ENCODE measurements at regions not wholly inside any gene's neighbourhood (a gene's known extent, or its start where the extent isn't known, plus 50 kb on each side); places are given as distances from the start of the nearest gene placed in this dataset.

DNA sequence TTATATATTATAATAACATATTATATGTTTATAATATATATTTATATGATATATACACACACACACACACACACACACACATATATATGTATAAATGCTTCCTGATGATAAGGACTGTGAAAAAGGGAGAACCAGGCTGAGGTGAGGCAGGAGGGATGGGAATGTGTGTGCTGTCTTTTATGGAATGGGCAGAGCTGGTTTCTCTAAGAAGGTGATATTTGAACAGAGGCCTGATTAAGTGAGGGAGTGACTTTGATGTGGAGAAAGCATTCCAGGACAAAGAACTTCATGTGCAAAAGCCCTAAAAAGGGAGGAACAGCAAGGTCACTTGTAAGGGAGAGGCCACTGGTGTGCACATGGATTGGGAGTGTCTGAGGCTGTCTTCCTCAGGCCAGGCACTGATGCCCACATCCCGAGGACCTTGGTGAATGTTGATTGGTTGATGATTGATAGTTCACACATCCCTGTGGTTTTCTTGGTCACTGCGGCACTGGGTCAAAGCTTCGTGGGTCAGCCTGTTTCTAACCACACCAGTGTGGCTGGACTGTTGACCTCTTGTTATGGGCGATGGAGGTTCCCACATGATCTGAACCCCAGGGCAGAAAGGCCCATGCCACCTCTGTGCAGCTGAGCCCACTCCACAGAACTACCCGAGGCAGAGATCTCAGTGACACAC lies 196.9 kb downstream of the MYCN start:
- 85 to 87% methylated on average over 5 of the region's 5 CpGs for WGBS, 2 donors
- Histone ChIP-seq H3K4me1 (ENCODE audit: control insufficient read depth in 2 of 2, insufficient read depth in 2 of 2, low read length in 1 of 2) (peaks cover 0 to 3% of the 10 kb centered on the region in 2 donors), H3K9me3 (ENCODE audit: control insufficient read depth in 2 of 2, insufficient read depth in 1 of 2, low read depth in 1 of 2, low read length in 1 of 2) (no peaks in the 10 kb centered on the region), H3K36me3 (ENCODE audit: control insufficient read depth in 2 of 2, insufficient read depth in 2 of 2, low read length in 1 of 2) (no peaks in the 10 kb centered on the region), H3K4me3 (ENCODE audit: low read depth in 1 of 2, low read length in 2 of 2) (no peak overlapping the region), H3K27me3 (ENCODE audit: control insufficient read depth in 1 of 2, insufficient read depth in 2 of 2, low read length in 2 of 2) (no peaks in the 10 kb centered on the region), H3K27ac (ENCODE audit: low read depth in 2 of 2, low read length in 1 of 2) (no peak overlapping the region)

DNA sequence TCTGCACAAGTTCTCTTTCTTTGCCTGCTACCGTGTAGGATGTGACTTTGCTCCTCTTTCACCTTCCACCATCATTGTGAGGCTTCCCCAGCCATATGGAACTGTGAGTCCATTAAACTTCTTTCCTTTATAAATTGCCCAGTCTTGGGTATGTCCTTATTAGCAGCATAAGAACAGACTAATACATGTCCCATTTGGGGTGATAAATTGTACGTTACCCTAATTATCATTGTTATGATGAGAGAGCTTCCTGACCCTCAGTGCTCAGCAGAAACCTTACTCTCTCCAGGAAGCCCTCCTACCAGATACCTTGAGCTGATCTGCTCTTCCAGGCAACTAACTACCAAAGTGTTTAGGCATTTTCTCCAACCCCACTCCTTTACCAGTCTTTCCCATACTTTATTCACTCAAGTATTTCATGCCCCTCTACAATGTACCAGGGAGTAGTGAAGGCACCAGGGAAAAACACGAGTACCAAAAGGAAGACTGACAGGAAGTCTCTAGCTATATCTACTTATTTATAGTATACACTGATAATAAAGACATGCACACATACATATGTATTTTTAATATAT lies 196.2 kb downstream of the MYCN start:
- no peaks in the 10 kb centered on the region for H3K27me3 ChIP-seq (ENCODE audit: control insufficient read depth in 1 of 2, insufficient read depth in 2 of 2, low read length in 2 of 2)
- H3K4me1 ChIP-seq (ENCODE audit: control insufficient read depth in 2 of 2, insufficient read depth in 2 of 2, low read length in 1 of 2) = peaks cover 0 to 3% of the 10 kb centered on the region in 2 donors
- 80 to 86% methylated on average over 3 of the region's 3 CpGs for WGBS, 2 donors
- H3K4me3 ChIP-seq (ENCODE audit: low read depth in 1 of 2, low read length in 2 of 2) = no peak overlapping the region
- no peak overlapping the region for H3K27ac ChIP-seq (ENCODE audit: low read depth in 2 of 2, low read length in 1 of 2)
- no peaks in the 10 kb centered on the region for H3K9me3 ChIP-seq (ENCODE audit: control insufficient read depth in 2 of 2, insufficient read depth in 1 of 2, low read depth in 1 of 2, low read length in 1 of 2)
- no peaks in the 10 kb centered on the region for H3K36me3 ChIP-seq (ENCODE audit: control insufficient read depth in 2 of 2, insufficient read depth in 2 of 2, low read length in 1 of 2)

DNA sequence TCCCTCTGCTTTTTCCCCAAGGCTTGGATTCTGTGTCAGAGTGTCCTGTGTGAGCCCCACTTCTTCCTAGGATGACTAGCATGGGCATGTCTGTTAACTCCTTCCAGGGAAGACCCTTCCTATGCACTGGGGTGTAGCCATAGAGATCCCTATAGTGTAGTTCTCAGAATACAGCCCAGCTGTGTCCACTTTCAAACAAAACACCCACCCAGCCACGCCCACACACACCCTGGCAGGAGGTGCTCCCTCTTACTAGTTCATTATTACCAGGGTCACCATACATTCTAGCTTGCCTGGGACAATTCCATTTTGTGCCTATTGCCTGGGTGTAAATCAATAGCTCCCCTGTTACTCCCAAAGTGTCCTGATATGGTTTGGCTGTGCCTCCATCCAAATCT lies 195.6 kb downstream of the MYCN start:
- H3K27ac ChIP-seq (ENCODE audit: low read depth in 2 of 2, low read length in 1 of 2) = no peak overlapping the region
- H3K9me3 ChIP-seq (ENCODE audit: control insufficient read depth in 2 of 2, insufficient read depth in 1 of 2, low read depth in 1 of 2, low read length in 1 of 2) = no peaks in the 10 kb centered on the region
- H3K4me1 ChIP-seq (ENCODE audit: control insufficient read depth in 2 of 2, insufficient read depth in 2 of 2, low read length in 1 of 2) = peaks cover 0 to 3% of the 10 kb centered on the region in 2 donors
- H3K27me3 ChIP-seq (ENCODE audit: control insufficient read depth in 1 of 2, insufficient read depth in 2 of 2, low read length in 2 of 2) = no peaks in the 10 kb centered on the region
- no peaks in the 10 kb centered on the region for H3K36me3 ChIP-seq (ENCODE audit: control insufficient read depth in 2 of 2, insufficient read depth in 2 of 2, low read length in 1 of 2)
- 67 to 74% methylated on average over 1 of the region's 1 CpG for WGBS, 2 donors
- H3K4me3 ChIP-seq (ENCODE audit: low read depth in 1 of 2, low read length in 2 of 2) = no peak overlapping the region

DNA sequence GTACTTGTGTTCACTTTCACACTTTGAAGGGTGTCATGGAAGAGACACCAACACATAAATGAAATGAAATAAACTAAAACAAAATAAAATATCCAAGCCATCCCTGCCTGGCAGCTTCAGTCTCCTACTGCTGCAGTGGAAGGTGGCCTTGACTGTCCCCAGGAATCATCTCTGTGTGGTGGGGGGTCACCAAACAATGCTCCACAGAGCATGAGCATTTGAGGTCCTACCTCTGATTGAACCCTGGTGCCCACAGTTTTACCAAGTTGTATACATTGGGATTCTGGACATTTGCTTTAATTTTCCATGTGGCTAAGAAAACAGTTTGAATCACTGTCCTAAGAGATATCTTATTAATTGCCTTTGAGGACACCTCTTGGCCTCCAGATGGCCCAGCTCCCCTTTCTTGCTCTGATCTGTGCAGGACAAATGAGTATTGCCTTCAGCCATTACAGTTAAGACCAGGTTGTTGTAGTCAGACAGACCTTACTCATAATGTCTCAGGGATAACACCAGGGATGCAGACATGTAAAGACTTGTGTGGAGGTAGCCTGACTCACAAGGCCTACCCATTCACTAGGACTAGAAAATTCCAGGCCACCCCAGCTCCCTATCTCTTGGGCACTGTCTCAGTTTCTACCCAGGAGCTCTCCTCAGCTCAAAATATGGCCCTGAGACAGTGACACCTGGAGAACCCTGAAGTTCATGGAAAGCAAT lies 195.0 kb downstream of the MYCN start:
- Histone ChIP-seq H3K36me3 (ENCODE audit: control insufficient read depth in 2 of 2, insufficient read depth in 2 of 2, low read length in 1 of 2) (no peaks in the 10 kb centered on the region), H3K4me3 (ENCODE audit: low read depth in 1 of 2, low read length in 2 of 2) (no peak overlapping the region), H3K9me3 (ENCODE audit: control insufficient read depth in 2 of 2, insufficient read depth in 1 of 2, low read depth in 1 of 2, low read length in 1 of 2) (no peaks in the 10 kb centered on the region), H3K27me3 (ENCODE audit: control insufficient read depth in 1 of 2, insufficient read depth in 2 of 2, low read length in 2 of 2) (no peaks in the 10 kb centered on the region), H3K4me1 (ENCODE audit: control insufficient read depth in 2 of 2, insufficient read depth in 2 of 2, low read length in 1 of 2) (peaks cover 0 to 3% of the 10 kb centered on the region in 2 donors), H3K27ac (ENCODE audit: low read depth in 2 of 2, low read length in 1 of 2) (no peak overlapping the region)

DNA sequence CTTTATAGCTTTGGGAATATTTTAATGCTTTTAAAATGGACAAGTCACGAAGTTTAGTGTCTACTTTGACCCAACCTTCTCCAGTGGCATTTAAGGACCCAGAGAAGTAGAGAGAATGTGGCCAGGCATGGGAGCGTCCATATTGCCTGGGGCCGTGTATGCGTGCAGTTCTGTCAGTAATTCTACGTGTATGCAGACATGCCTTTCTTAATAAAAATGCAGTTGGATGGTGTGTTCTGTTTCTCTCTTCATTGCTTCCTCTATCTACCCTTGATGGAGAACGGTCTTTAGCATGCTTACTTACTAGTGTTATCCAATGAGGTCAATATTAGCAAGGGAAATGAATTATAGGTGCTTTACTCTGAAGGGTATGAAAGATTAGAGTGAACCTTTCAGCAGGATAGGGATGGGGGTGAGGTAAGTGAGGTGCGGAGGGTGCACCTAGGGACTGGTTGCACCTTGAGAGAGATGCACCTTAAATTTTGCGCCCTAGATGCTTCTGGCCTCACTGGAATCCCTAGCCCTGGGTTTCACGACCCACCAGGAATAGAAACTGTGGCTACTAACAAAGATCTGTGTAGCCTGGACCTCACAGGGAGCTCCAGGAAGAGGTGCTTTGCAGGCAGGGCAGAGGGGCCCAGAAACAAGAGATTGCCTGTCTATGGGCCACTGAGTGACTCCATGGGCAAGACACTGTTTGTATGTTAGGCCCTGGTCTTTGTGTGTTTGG lies 194.3 kb downstream of the MYCN start:
- no peaks in the 10 kb centered on the region for H3K36me3 ChIP-seq (ENCODE audit: control insufficient read depth in 2 of 2, insufficient read depth in 2 of 2, low read length in 1 of 2)
- 89 to 91% methylated on average over 9 of the region's 9 CpGs for WGBS, 2 donors
- H3K4me1 ChIP-seq (ENCODE audit: control insufficient read depth in 2 of 2, insufficient read depth in 2 of 2, low read length in 1 of 2) = peaks cover 0 to 3% of the 10 kb centered on the region in 2 donors
- H3K4me3 ChIP-seq (ENCODE audit: low read depth in 1 of 2, low read length in 2 of 2) = no peak overlapping the region
- H3K27me3 ChIP-seq (ENCODE audit: control insufficient read depth in 1 of 2, insufficient read depth in 2 of 2, low read length in 2 of 2) = no peaks in the 10 kb centered on the region
- no peak overlapping the region for H3K27ac ChIP-seq (ENCODE audit: low read depth in 2 of 2, low read length in 1 of 2)
- H3K9me3 ChIP-seq (ENCODE audit: control insufficient read depth in 2 of 2, insufficient read depth in 1 of 2, low read depth in 1 of 2, low read length in 1 of 2) = no peaks in the 10 kb centered on the region

DNA sequence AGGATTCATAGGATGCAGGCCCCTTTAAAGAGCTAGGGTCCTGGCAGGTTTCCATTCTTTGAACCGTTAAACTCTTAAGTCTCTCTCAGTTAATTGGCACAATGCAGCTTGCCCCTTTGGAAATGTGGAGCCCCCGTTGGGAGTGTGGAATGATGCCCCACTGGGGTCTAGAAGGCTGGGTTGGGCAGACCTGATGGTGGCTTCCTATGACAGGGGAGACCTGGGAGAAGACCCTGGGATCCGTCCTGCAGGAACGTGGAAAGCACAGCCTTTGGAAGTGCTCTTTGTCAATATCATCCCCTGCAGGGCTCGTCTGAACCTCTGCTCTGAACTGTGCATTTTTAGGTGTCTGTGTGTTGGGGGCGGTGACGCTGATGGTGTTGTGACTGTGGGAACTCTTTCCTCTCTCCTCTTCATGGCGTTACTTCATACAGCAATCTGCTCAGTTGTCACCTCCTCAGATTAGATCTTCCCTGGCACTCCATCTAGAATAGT lies 190.6 kb downstream of the MYCN start:
- no peaks in the 10 kb centered on the region for H3K27me3 ChIP-seq (ENCODE audit: control insufficient read depth in 1 of 2, insufficient read depth in 2 of 2, low read length in 2 of 2)
- no peak overlapping the region for H3K4me3 ChIP-seq (ENCODE audit: low read depth in 1 of 2, low read length in 2 of 2)
- H3K27ac ChIP-seq (ENCODE audit: low read depth in 2 of 2, low read length in 1 of 2) = no peak overlapping the region
- H3K36me3 ChIP-seq (ENCODE audit: control insufficient read depth in 2 of 2, insufficient read depth in 2 of 2, low read length in 1 of 2) = no peaks in the 10 kb centered on the region
- WGBS, 2 donors = 77 to 85% methylated on average over 8 of the region's 8 CpGs
- H3K9me3 ChIP-seq (ENCODE audit: control insufficient read depth in 2 of 2, insufficient read depth in 1 of 2, low read depth in 1 of 2, low read length in 1 of 2) = no peaks in the 10 kb centered on the region
- H3K4me1 ChIP-seq (ENCODE audit: control insufficient read depth in 2 of 2, insufficient read depth in 2 of 2, low read length in 1 of 2) = peaks cover 0 to 3% of the 10 kb centered on the region in 2 donors

DNA sequence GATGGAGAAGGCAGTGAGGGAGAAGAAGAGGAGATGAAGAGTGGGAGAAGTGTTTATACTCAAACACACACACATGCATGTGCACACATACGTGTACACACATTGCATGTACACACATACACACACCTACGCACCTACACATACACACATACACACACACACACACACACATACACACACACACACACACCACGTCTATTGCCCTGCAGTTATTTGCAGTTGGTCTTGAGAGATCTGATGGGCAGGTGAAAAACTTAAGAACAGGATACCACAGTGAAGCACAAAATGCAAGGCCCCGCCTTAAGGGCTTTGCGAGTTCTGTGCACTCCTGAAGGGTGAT lies 190.2 kb downstream of the MYCN start:
- no peaks in the 10 kb centered on the region for H3K36me3 ChIP-seq (ENCODE audit: control insufficient read depth in 2 of 2, insufficient read depth in 2 of 2, low read length in 1 of 2)
- WGBS, 2 donors = 79 to 91% methylated on average over 5 of the region's 5 CpGs
- no peaks in the 10 kb centered on the region for H3K9me3 ChIP-seq (ENCODE audit: control insufficient read depth in 2 of 2, insufficient read depth in 1 of 2, low read depth in 1 of 2, low read length in 1 of 2)

DNA sequence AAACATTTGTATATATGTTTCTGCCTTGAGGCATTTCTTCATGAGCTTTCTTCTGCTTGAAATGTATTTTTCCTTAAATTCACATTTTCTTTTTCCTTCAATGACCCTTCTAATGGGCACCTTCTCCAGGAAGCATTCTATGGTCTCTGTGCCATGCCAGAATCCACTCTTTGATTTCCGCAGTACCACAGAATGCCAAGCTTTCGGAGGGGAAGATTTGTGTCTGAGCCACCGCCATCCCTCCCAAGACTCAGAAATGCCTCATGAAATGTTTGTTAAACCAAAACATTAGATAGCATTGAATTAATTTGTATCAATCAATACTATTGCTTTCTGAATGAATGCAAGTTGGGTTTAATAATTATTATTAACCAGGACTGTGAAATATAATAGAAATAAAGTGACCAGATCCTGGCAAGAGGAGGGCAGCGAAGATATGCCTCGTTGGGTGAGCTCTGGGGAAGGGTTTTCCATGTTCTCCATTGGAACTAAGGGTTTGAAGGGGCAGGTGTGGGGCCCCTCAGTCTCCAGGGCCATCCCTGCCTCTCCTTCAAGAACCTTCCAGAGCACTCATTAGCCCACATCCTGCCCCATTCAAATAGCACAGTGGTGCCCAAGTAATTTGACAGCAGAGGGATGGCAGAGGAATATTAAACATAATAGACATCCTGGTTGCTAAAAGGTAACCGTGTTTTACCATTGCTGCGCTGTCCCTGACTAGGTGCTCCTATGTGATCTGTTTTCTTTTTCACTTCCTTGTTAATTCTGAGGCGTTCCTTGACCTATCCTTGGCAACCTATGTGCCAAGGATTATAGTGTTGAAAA lies 189.6 kb downstream of the MYCN start:
- WGBS, 2 donors = 87 to 89% methylated on average over 8 of the region's 8 CpGs
- no peaks in the 10 kb centered on the region for H3K9me3 ChIP-seq (ENCODE audit: control insufficient read depth in 2 of 2, insufficient read depth in 1 of 2, low read depth in 1 of 2, low read length in 1 of 2)

More for the DNA sequence above, 190.2 kb downstream of the MYCN start:
- no peaks in the 10 kb centered on the region for H3K4me1 ChIP-seq (ENCODE audit: control insufficient read depth in 2 of 2, insufficient read depth in 2 of 2, low read length in 1 of 2)
- H3K4me3 ChIP-seq (ENCODE audit: low read depth in 1 of 2, low read length in 2 of 2) = no peak overlapping the region
- no peaks in the 10 kb centered on the region for H3K27me3 ChIP-seq (ENCODE audit: control insufficient read depth in 1 of 2, insufficient read depth in 2 of 2, low read length in 2 of 2)
- no peak overlapping the region for H3K27ac ChIP-seq (ENCODE audit: low read depth in 2 of 2, low read length in 1 of 2)

More for the DNA sequence above, 189.6 kb downstream of the MYCN start:
- no peaks in the 10 kb centered on the region for H3K36me3 ChIP-seq (ENCODE audit: control insufficient read depth in 2 of 2, insufficient read depth in 2 of 2, low read length in 1 of 2)
- H3K4me1 ChIP-seq (ENCODE audit: control insufficient read depth in 2 of 2, insufficient read depth in 2 of 2, low read length in 1 of 2) = no peaks in the 10 kb centered on the region
- no peak overlapping the region for H3K4me3 ChIP-seq (ENCODE audit: low read depth in 1 of 2, low read length in 2 of 2)
- H3K27me3 ChIP-seq (ENCODE audit: control insufficient read depth in 1 of 2, insufficient read depth in 2 of 2, low read length in 2 of 2) = no peaks in the 10 kb centered on the region
- no peak overlapping the region for H3K27ac ChIP-seq (ENCODE audit: low read depth in 2 of 2, low read length in 1 of 2)

Data from esophagus (tissue), 2 donors.